GM21526 (cell line): ENCODE measurements at regions not wholly inside any gene's neighbourhood (a gene's known extent, or its start where the extent isn't known, plus 50 kb on each side); places are given as distances from the start of the nearest gene placed in this dataset.
"Not testable (repeated sequence)": the region's sequence is repeated elsewhere in the genome, so short reads cannot be mapped to it uniquely, and the experiment has no call there.

ENCODE experiments used
- ATAC-seq: cut with Tn5 transposase; IDR thresholded peaks from one replicate; pipeline ENCODE4 v1.9.1; 2021; ENCODE audit warnings: moderate library complexity; ENCODE audit not compliant: unreplicated experiment, low FRiP score

DNA sequence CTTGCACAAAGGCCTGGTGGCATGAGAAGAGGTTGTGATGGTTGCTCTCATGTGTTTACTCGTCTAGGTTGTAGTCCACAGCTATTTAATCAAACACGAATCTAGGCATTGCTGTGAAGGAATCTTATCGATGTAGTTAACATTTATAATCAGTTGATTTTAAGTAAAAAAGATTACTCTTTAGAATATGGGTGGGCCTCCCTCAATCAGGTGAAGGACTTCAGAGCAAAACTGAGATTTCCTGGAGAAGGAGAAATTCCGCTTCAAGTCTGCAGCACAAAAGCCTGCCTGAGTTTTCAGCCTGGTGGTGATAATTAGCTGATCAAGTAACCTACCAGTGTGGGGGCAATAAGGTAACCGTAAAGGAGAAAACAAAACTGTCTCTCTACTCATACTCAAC lies 523.6 kb downstream of the GRIN2A start:
- no peak for ATAC-seq

DNA sequence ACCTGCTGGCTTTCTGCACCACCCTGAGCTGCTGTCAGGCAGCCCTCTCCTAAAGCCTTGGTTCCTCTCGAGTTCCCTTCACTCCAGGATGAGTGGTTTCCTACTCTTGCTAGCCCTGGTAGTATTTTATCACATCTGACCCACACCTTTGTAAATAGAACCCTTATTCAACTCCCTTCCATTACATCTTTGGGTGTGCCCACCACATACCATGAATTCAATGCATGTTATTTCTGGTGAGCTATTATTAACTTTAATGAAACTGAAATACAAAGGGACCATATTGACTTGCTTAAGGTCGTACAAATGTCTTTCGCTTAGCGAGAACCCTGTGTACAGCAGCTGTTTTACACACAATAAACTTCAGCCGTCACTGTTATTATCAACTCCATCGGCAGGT lies 521.3 kb downstream of the GRIN2A start:
- ATAC-seq: no peak

DNA sequence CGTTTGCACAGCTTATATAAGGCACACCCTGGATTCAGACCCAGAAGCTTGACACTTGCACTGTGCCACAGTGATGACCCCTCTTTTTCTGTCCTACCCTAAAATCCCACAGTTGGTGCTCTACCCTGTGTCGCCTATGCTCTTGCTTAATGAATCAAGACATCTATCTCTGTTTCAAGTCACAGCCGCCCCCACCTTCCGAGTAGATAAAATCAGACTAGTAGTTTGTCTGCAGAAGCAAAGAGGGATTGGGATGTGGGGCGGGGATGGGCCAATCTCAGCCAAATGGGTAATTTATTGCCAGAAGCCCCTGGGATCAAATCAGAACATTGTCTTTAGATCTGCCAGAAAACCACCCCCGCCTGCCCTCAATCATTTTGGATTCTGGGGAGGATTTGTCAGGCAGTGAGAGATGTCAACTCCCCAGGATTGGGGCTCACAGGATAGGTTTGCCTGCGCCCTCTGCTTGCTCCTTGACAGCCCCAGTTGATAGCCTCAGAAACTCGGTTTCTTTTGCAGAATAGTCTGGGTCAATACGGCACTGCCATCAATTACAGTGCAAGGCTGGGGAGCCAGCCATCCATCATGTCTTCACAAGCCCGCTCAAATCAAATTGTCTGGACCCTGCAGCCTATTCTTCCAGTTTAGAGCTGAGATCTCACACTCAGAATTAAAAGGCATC lies 520.8 kb downstream of the GRIN2A start:
- no peak for ATAC-seq

DNA sequence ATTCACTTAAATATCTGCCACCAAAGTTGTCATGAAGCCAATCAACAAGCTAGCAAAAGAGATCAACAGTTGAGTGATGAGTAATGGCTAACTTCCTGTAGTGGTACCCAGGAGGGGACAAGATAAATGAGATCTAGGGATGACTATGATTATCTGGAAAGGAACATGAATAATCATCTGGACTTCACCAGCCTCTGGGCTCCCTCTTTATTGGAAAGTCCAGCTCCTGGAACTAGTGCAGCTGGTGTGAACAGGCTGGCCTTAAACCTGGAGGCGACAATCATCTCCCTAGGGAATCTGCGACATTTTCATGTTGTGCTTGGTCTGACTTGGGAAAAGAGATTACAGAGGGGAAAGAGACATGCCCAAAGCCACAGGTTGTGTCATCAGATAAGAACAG lies 518.6 kb downstream of the GRIN2A start:
- no peak for ATAC-seq

- ATAC-seq: no peak
Observed at GRCh38 chr16:9665851-9666271, 516.4 kb downstream of the GRIN2A start.

GRCh38 chr16:9666834-9667480 lies 515.3 kb downstream of the GRIN2A start:
- ATAC-seq: no peak

- ATAC-seq: no peak
Observed at GRCh38 chr16:9670033-9670432, 512.2 kb downstream of the GRIN2A start.

DNA sequence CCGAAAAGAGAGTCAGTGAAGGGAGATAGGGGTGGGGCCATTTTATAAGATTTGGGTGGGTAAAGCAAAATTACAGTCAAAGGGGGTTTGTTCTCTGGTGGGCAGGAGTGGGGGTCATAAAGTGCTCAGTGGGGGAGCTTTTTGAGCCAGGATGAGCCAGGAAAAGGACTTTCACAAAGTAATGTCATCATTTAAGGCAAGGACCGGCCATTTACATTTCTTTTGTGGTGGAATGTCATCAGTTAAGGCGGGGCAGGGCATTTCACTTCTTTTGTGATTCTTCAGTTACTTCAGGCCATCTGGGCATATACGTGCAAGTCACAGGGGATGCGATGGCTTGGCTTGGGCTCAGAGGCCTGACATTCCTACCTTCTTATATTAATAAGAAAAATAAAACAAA lies 511.6 kb downstream of the GRIN2A start:
- ATAC-seq: not testable (repeated sequence)

- not testable (repeated sequence) for ATAC-seq
Observed at GRCh38 chr16:9676560-9677300, 505.5 kb downstream of the GRIN2A start.

DNA sequence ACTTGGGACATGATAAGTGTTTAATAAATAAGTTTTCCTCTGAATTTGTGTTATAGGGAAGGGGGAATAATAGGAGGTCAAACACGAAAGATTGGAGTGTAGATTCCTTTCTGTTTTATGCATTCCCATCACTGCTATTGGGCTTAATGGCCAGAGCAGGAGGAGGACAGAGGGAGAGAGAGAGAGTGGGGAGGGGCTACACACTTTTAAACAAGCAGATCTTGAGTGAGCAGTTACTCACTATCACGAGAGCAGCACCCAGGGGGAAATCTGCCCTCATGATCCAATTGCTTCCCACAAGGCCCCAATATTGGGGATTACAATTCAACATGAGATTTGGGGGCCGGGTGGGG lies 505.0 kb downstream of the GRIN2A start:
- no peak for ATAC-seq

- no peak for ATAC-seq
Observed at GRCh38 chr16:9679213-9679767, 502.9 kb downstream of the GRIN2A start.

DNA sequence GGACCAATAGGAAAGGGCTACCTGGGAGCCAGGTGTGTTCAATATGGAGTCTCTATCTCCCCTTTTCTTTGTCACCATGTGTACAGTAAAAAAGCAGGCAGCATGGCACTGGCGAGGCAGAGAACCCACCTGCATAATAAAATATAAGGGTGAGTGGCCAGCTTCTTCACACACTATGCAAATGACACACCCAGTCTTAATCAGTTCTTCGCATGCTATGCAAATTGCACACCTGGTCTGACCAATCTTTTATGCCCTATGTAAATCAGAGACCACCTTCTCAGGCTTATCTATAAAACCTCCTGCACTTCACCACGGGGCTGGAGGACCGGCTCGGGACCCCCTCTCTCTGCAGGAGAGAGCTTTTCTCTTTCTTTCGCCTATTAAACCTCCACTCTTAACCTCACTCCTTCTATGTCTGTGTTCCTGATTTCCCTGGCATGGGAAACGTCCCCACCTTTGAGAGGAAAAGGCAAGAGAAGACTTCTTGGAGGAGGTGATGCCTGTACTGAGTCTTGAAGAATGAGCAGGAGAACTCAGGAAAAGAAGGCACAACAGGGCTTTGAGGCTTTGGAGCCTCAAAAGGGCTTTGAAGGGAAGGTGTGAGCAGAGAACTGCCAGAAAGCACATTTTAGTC lies 502.1 kb downstream of the GRIN2A start:
- no peak for ATAC-seq

GRCh38 chr16:9680968-9681367 lies 501.3 kb downstream of the GRIN2A start:
- no peak for ATAC-seq

DNA sequence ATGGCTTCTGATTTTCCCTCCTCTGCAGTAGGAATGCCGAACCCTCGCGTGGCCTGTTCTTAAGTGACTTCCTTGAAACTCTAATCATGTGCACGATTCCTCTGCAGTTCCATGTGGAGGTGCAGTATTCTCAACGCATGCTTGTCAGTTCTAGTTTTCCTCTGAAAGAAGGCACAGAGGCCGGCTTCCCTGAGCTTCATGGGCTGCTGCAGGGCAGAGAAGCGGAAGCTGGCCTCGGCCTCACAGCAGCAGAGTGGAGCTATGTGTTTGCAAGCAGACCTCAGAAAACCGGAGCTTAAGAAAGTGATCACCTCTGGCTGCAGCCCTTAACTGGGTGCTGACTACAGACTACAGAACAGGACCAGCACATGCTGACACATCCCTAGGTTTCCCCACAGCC lies 500.7 kb downstream of the GRIN2A start:
- no peak for ATAC-seq

DNA sequence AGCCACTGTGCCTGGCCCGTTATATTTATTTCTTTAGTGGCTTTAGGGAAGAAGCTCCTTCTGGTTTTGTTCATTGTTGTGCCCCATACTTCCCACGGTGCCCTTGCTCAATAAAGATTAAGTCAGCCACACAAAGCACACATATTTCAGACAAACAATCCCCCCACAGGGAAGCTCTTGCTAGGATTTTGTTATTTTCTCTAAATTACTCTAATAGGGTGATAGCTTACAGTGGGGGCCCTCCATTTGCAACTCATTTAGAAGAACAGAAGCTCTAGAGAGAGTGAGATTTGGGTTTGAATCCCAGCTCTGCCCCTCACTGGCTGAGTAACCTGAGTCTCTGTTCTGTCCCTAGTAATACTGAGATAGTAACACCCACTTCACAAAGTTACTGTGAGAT lies 499.9 kb downstream of the GRIN2A start:
- ATAC-seq: no peak

DNA sequence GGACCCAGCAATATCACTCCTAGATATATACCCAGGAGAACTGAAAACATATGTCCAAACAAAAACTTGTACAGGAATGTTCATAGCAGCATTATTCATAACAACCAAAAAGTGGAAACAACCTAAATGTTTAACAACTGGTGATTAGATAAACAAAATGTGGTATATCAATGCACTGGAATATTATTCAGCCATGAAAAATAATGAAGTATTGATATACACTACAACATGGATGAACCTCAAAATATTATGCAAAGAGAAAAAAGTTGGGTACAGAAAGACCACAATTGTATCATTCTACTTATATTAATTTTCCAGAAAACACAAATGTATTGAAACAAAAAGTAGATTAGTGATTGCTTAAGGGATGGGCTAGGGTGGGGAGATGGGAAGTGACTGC lies 498.6 kb downstream of the GRIN2A start:
- no peak for ATAC-seq

- no peak for ATAC-seq
Observed at GRCh38 chr16:9687737-9688319, 494.4 kb downstream of the GRIN2A start.

- ATAC-seq: no peak
Observed at GRCh38 chr16:9689597-9689996, 492.6 kb downstream of the GRIN2A start.

GRCh38 chr16:9695152-9695551 lies 487.1 kb downstream of the GRIN2A start:
- no peak for ATAC-seq
